GM10248 (cell line): ENCODE measurements at regions not wholly inside any gene's neighbourhood (a gene's known extent, or its start where the extent isn't known, plus 50 kb on each side); places are given as distances from the start of the nearest gene placed in this dataset.
"Not testable (repeated sequence)": the region's sequence is repeated elsewhere in the genome, so short reads cannot be mapped to it uniquely, and the experiment has no call there.

Experiments used
- CTCF ChIA-PET: fragments of 300-600 bp; sonication (Branson Sonifier 250); formaldehyde crosslinking; extraction: SDS; loops from one replicate; lab custom pipeline; 2021; ENCODE audit warnings: antibody characterized with exemption; lab: Yijun Ruan, JAX
- POLR2A ChIA-PET: fragments of 350-650 bp; sonication (Branson Sonifier 250); formaldehyde crosslinking; extraction: SDS; loops from one replicate; lab custom pipeline; 2020; ENCODE audit warnings: antibody characterized with exemption; lab: Yijun Ruan, JAX
- DNase-seq: peaks from one replicate; pipeline ENCODE4 v3.0.0; 2012; ENCODE audit errors: extremely low spot score
- TF ChIP-seq, protein P1 (sequence below): IDR thresholded peaks from 2 replicates; pipeline ENCODE4 v1.5.1; 2012; ENCODE audit warnings: mild to moderate bottlenecking, low read depth; ENCODE audit errors: extremely low read depth, missing control alignments, control extremely low read depth

DNA sequence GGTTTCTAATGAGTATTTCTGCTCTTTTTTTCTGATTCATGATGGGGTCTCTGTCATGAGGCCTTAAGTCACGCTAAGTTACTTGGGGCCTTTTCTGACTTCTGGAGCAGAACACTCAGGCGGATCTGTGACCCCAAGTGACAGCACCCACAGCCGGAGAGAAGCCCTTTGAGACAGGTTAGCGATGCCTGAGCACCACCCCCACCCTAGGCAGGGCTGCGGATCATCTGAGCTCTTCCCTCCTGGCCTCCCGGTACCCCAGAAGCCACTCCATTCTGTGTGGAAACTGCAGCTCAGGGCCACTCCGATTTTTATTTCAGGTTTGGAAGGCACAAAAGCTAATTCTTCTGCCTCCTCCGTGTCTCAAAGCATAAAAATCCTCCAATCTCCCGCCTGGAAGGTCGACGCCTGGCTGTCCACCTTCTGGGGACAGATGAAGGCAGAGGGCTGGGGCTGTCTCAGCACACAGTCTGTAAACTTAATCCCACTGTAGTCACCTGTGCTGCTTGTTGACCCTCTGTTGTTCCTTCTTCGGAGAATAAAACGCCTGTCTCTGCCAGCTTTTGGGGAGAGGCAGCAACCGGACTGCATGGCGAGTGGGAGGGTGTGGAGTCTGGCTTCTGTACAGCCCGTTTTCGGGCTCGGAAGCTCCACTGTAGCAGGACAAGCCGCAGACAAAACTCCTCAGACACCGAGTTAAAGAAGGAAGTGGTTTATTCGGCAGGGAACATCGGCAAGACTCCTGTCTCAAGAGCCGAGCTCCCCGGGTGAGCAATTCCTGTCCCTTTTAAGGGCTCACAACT lies 88.8 kb downstream of the SPRY4 start:
- ChIA-PET CTCF (interaction anchor here (0.7 kb wide), 1 partner anchor 14 kb away, joined by 3 read pairs; no protein-coding TSS in a partner anchor), POLR2A (no interaction called here)
- no peak for DNase-seq
- TF ChIP-seq, protein P1, sequence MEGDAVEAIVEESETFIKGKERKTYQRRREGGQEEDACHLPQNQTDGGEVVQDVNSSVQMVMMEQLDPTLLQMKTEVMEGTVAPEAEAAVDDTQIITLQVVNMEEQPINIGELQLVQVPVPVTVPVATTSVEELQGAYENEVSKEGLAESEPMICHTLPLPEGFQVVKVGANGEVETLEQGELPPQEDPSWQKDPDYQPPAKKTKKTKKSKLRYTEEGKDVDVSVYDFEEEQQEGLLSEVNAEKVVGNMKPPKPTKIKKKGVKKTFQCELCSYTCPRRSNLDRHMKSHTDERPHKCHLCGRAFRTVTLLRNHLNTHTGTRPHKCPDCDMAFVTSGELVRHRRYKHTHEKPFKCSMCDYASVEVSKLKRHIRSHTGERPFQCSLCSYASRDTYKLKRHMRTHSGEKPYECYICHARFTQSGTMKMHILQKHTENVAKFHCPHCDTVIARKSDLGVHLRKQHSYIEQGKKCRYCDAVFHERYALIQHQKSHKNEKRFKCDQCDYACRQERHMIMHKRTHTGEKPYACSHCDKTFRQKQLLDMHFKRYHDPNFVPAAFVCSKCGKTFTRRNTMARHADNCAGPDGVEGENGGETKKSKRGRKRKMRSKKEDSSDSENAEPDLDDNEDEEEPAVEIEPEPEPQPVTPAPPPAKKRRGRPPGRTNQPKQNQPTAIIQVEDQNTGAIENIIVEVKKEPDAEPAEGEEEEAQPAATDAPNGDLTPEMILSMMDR = no peak

DNA sequence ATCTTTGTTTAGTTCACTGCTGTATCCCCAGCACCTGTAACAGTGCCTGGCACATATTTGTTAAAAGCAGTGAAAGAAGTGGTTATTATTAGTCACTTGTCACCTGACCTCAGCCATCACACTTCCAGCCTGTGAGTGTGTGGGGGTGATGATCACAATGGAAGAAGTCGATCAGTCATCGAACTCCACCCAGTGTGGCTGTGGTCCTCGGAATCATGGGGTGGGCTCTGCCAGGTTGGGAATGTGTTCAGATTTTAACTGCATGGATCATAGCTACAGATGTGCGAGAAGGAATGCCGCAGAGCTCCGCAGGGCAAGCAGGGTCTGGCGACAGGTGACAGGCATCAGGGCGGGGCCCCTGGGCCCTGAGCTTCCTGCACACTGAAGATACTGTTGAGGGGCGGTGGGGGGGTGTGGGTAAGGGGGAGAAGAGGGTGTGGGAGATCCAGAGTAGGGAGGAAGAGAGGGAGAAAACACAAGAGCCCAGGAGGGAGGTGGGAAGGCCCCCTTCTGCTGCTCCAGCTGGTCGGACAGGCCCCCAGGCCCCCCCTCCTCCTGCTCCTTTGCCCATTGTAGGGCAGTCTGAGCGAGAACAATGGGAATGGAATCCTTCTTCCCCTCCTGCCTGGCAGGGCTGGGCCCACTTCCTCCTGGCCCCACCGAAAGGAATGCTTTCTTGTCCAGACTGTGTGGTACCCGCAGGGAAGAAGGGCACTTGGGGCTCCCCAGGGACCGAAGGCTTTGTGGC lies 89.6 kb downstream of the SPRY4 start:
- ChIA-PET POLR2A (no interaction called here), CTCF (interaction anchor here (1.0 kb wide), 2 partner anchors 20 to 274 kb away, joined by 3 read pairs; no protein-coding TSS in a partner anchor)
- TF ChIP-seq, protein P1 = no peak
- no peak for DNase-seq

DNA sequence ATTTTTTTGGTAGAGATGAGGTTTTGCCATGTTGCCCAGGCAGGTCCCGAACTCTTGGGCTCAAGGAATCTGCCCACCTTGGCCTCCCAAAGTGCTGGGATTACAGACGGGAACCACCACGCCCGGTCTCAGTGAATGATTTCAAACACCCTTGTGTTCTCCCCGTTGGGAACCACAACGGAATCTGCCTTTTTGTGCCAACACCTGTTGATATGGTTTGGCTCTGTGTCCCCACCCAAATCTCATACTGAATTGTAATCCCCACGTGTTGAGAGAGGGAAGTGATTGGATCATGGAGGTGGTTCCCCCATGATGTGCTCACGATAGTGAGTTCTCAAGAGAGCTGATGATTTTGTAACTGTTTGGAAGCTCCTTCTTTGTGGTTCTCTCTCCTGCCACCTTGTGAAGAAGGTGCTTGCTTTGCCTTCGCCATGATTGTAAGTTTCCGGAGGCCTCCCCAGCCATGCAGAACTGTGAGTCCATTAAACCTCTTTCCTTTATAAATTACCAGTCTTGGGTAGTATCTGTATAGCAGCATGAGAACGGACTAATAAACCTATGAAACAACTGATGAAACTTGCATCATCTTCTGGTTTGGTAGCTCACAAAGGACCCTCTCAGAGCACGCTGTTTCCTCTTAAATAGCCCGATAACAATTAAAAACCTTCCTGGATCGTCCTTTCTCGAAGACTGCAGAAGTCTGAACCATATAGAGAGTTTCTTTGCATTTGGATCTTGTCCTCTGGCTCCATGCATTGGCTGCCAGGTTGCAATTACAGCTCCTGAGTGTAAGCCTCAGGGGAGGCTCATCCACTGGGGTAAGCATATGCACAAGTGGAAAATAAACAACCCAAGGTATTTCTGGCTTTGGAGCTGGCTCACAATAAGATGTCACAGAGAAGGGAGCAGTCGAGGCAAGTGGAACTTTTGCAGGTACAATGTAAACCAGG lies 91.5 kb downstream of the SPRY4 start:
- POLR2A ChIA-PET = no interaction called here
- DNase-seq = no peak
- TF ChIP-seq, protein P1 = no peak
- CTCF ChIA-PET = interaction anchor here (1.0 kb wide), 2 partner anchors 23 to 27 kb away, joined by 3 read pairs; no protein-coding TSS in a partner anchor

DNA sequence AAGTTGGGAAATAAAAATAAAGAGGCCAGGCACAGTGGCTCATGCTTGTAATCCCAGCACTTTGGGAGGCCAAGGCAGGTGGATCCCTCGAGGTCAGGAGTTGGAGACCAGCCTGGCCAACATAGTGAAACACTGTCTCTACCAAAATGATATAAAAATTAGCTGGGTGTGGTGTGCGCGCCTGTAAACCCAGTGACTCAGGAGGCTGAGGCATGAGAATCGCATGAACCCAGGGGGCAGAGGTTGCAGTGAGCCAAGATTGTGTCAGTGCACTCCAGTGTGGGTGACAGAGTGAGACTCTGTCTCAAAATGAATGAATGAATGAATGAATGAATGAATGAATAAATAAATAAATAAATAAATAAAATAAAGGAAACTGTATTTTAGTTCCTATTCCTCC lies 93.9 kb downstream of the SPRY4 start:
- POLR2A ChIA-PET, DNase-seq, CTCF ChIA-PET: not testable (repeated sequence)

DNA sequence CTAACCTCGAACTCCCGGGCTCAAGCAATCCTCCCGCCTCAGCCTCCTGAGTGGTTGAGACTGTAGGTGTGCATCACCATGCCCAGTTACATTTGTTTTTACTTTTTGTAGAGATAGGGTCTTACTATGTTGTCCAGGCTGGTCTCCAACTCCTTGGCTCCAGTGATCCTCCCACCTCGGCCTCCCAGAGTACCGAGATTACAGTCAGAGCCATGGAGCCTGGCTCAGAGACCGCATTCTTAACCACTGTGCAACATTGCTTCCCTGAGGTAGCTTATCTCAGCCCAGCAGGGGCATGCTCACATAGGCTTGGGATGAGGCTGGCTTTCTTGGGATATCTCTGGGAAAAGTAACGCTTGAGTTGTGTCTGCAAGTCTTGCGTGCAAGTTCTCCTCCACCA lies 99.7 kb downstream of the SPRY4 start:
- POLR2A ChIA-PET = no interaction called here
- DNase-seq = no peak
- CTCF ChIA-PET = no interaction called here
- TF ChIP-seq, protein P1 = no peak

DNA sequence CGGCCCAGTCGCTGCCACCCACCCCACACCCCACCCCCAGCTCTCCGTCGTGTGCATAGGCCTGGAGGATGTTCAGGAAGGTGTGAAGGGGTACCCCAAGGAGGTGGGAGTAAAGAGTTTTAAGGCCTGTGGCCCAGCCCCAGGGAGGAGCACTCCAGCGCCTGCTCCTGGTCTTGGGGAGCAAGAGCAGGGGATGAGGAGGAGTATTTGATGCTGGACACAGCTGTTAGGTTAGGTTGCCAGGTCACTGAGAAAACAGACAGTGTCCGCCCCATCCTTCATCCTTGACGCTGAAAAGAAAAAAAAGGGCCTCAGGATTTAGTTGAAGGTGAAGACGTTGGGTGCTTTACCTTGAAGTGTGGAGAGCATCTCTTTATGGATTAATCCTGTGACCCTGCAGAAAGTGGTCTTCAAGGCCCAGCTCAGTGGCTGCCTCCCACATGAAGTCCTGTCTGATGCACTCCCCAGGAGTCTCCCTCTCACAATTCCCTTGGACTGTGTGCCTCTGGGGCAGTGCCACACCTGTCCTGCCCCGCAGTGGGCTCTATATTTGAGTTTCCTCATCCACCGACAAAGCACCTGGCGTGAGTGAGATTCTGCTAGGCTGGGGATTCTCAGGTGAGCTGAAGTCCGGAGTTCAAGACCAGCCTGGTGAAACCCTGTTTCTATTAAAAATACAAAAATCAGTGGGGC lies 101.8 kb downstream of the SPRY4 start:
- ChIA-PET POLR2A (no interaction called here), CTCF (interaction anchor here (1.1 kb wide), 1 partner anchor 13 kb away, joined by 3 read pairs; no protein-coding TSS in a partner anchor)
- TF ChIP-seq, protein P1 = no peak
- DNase-seq = no peak
